Spinal cord (tissue), 9 donors: ENCODE measurements at regions not wholly inside any gene's neighbourhood (a gene's known extent, or its start where the extent isn't known, plus 50 kb on each side); places are given as distances from the start of the nearest gene placed in this dataset.

Experiments
- DNase-seq, 6 donors: peaks; one replicate each; pipeline versions ENCODE4 v3.0.0 to v3.0.0-alpha.2; 2013 to 2015; ENCODE audit warnings: low spot score in 6 of 6, low read depth in 4 of 6
- H3K27ac ChIP-seq: one replicate; pipeline ENCODE4 v1.5.1; 2013; ENCODE audit warnings: low read depth, low read length, control low read depth
- H3K27me3 ChIP-seq: one replicate; pipeline ENCODE4 v1.6.1; 2013; ENCODE audit warnings: low read length; ENCODE audit not compliant: control insufficient read depth, insufficient read depth
- H3K36me3 ChIP-seq: one replicate; pipeline ENCODE4 v1.6.1; 2013; ENCODE audit warnings: low read length; ENCODE audit not compliant: control insufficient read depth, insufficient read depth
- H3K4me1 ChIP-seq: one replicate; pipeline ENCODE4 v1.6.1; 2013; ENCODE audit warnings: low read length; ENCODE audit not compliant: control insufficient read depth, insufficient read depth
- H3K4me3 ChIP-seq: one replicate; pipeline ENCODE4 v1.5.1; 2013; ENCODE audit warnings: low read depth, low read length, control low read depth
- H3K9me3 ChIP-seq: one replicate; pipeline ENCODE4 v1.6.1; 2013; ENCODE audit warnings: low read length; ENCODE audit not compliant: control insufficient read depth, insufficient read depth
- WGBS: methylation state at CpG from one replicate; pipeline ENCODE4 v1.1.5; 2013; ENCODE audit warnings: missing lambda C conversion rate; ENCODE audit not compliant: insufficient coverage; 5-methylcytosine and 5-hydroxymethylcytosine counted together
- donor health status: healthy.

- H3K36me3 ChIP-seq: no peaks in the 10 kb centered on the region
- H3K4me3 ChIP-seq: no peak overlapping the region
- H3K9me3 ChIP-seq: no peaks in the 10 kb centered on the region
- 59% methylated on average over 10 of the region's 18 CpGs for WGBS
- no peak overlapping the region for H3K27ac ChIP-seq
- no peaks in the 10 kb centered on the region for H3K27me3 ChIP-seq
- peak in 3 of 6 donors; percentile 14 to 74 (median 65) for DNase-seq
- H3K4me1 ChIP-seq: peaks cover 26% of the 10 kb centered on the region
Observed at GRCh38 chr12:12010277-12011039, 60.3 kb upstream of the BCL2L14 start.

- H3K4me3 ChIP-seq: no peak overlapping the region
- DNase-seq: no peak
- no peaks in the 10 kb centered on the region for H3K36me3 ChIP-seq
Observed at GRCh38 chr12:12011880-12012260, 58.9 kb upstream of the BCL2L14 start.

GRCh38 chr12:12015073-12015685 lies 55.6 kb upstream of the BCL2L14 start:
- no peak for DNase-seq
- Histone ChIP-seq H3K4me3 (no peak overlapping the region), H3K27me3 (no peaks in the 10 kb centered on the region), H3K27ac (no peak overlapping the region), H3K4me1 (peaks cover 19% of the 10 kb centered on the region), H3K9me3 (no peaks in the 10 kb centered on the region), H3K36me3 (no peaks in the 10 kb centered on the region)
- WGBS: 69% methylated on average over 7 of the region's 11 CpGs

More at GRCh38 chr12:12011880-12012260, 58.9 kb upstream of the BCL2L14 start:
- H3K27ac ChIP-seq: no peak overlapping the region
- 100% methylated on average over 1 of the region's 5 CpGs for WGBS
- no peaks in the 10 kb centered on the region for H3K9me3 ChIP-seq
- H3K4me1 ChIP-seq: peaks cover 26% of the 10 kb centered on the region
- no peaks in the 10 kb centered on the region for H3K27me3 ChIP-seq

- Histone ChIP-seq H3K36me3 (no peaks in the 10 kb centered on the region), H3K4me3 (no peak overlapping the region)
- 77% methylated on average over 7 of the region's 8 CpGs for WGBS
Observed at GRCh38 chr12:12016284-12017100, 54.2 kb upstream of the BCL2L14 start.

GRCh38 chr12:12017135-12017581 lies 53.6 kb upstream of the BCL2L14 start:
- no peak for DNase-seq
- H3K4me3 ChIP-seq: no peak overlapping the region
- peaks cover 6% of the 10 kb centered on the region for H3K4me1 ChIP-seq
- no peaks in the 10 kb centered on the region for H3K9me3 ChIP-seq
- no peak overlapping the region for H3K27ac ChIP-seq
- no peaks in the 10 kb centered on the region for H3K36me3 ChIP-seq
- H3K27me3 ChIP-seq: no peaks in the 10 kb centered on the region
- 100% methylated on average over 1 of the region's 3 CpGs for WGBS

More at GRCh38 chr12:12016284-12017100, 54.2 kb upstream of the BCL2L14 start:
- Histone ChIP-seq H3K9me3 (no peaks in the 10 kb centered on the region), H3K4me1 (peaks cover 8% of the 10 kb centered on the region), H3K27me3 (no peaks in the 10 kb centered on the region), H3K27ac (no peak overlapping the region)
- no peak for DNase-seq

DNA sequence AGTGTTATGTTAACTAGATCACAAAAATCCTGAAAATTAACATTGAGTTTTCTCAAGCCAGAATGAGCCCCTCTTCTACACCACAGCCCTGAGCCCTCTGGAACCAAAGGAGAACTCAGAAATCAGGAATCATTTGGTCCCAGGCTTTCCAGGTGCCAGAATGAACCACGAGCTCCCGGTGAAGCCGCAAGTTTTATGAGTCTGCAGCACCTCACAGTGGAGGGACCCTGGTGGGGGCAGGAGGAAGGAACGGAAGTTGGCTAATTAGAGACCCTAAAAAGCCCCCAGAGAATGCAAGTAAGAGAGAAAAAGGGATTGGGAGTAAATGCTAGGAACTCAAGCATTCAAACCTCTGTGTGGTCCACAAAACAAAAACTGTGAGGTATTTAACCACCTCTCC lies 52.9 kb upstream of the BCL2L14 start:
- H3K4me3 ChIP-seq: no peak overlapping the region
- H3K27me3 ChIP-seq: no peaks in the 10 kb centered on the region
- WGBS: 65% methylated on average over 4 of the region's 4 CpGs
- H3K4me1 ChIP-seq: peaks cover 6% of the 10 kb centered on the region
- H3K27ac ChIP-seq: no peak overlapping the region
- H3K9me3 ChIP-seq: no peaks in the 10 kb centered on the region
- no peaks in the 10 kb centered on the region for H3K36me3 ChIP-seq
- DNase-seq: peak in 2 of 6 donors; percentile 19 to 34

DNA sequence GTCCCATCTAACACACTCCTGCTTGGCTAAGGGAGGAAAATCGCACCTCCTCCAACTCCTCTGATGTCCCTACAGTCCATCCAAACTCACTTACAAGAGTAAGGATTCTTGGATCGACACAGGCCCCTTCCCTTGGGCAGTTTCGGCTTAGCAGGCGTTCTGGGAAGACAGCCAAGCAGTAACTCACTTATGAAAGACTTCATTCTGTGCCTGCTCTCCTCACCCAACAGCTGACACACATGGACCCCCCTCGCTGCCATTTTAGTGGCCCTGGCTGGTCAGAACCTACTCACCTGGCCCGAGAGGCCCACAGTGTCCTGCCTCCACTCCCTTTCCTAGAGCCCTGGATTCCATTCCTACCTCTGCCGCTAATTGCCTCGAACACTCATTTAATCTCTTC lies 52.3 kb upstream of the BCL2L14 start:
- WGBS: 42% methylated on average over 6 of the region's 8 CpGs
- no peak overlapping the region for H3K4me3 ChIP-seq

DNA sequence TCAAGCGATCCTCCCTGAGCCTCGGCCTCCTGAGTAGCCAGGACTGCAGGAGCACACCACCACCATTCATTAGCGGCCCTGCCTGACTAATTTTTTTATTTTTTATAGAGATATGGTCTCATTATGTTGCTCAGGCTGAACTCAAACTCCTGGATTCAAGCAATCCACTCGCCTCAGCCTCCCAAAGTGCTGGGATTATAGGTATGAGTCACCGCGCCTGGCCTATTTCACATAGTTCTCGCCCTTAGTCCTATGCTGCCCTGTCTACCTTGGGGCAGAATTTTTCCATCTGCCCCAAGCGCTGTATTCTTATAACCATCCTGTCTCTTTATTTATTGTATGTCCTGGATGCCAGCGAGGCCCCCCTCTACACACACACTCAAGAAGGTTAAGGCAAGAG lies 50.9 kb upstream of the BCL2L14 start:
- no peaks in the 10 kb centered on the region for H3K27me3 ChIP-seq
- H3K36me3 ChIP-seq: no peaks in the 10 kb centered on the region
- peaks cover 6% of the 10 kb centered on the region for H3K4me1 ChIP-seq
- H3K4me3 ChIP-seq: no peak overlapping the region
- WGBS: 94% methylated on average over 2 of the region's 9 CpGs
- no peak overlapping the region for H3K27ac ChIP-seq
- no peaks in the 10 kb centered on the region for H3K9me3 ChIP-seq
- DNase-seq: no peak

More for the DNA sequence above, 52.3 kb upstream of the BCL2L14 start:
- Histone ChIP-seq H3K36me3 (no peaks in the 10 kb centered on the region), H3K27me3 (no peaks in the 10 kb centered on the region), H3K9me3 (no peaks in the 10 kb centered on the region), H3K4me1 (peaks cover 6% of the 10 kb centered on the region), H3K27ac (no peak overlapping the region)
- peak in 2 of 6 donors; percentile 55 to 80 for DNase-seq

DNA sequence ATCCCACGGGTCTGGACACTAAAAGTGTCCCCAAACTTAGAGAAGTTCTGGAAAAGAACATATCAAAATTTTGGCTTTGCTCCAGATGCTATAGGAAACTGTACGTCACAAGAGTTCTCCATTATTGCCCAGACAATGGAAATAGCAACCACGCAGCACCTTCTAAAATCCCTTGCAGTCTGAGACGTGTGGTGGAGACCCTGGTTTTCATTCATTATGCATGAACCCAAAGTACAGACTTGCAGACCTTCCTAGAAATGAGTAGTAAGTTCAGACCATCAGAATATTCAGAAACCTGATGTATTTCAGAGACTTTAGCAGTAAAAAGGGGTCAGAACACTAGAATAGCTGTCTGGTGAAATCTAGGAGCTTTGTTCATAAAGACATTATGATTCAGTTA lies 50.0 kb upstream of the BCL2L14 start:
- no peak for DNase-seq
- 94% methylated on average over 3 of the region's 4 CpGs for WGBS
- H3K36me3 ChIP-seq: no peaks in the 10 kb centered on the region
- H3K9me3 ChIP-seq: no peaks in the 10 kb centered on the region
- no peak overlapping the region for H3K4me3 ChIP-seq
- H3K4me1 ChIP-seq: peaks cover 6% of the 10 kb centered on the region
- H3K27me3 ChIP-seq: no peaks in the 10 kb centered on the region
- no peak overlapping the region for H3K27ac ChIP-seq
